Tibial artery (tissue), 4 donors: ENCODE measurements at regions not wholly inside any gene's neighbourhood (a gene's known extent, or its start where the extent isn't known, plus 50 kb on each side); places are given as distances from the start of the nearest gene placed in this dataset.
"Not testable (repeated sequence)": the region's sequence is repeated elsewhere in the genome, so short reads cannot be mapped to it uniquely, and the experiment has no call there.

Experiments used
- DNase-seq, 2 donors: peaks; one replicate each; pipeline ENCODE4 v3.0.0-alpha.2; 2019
- H3K27ac ChIP-seq, 2 donors: fragments of 200-600 bp; sonication (generic) in 1 of 2; 1 replicate in 1 of 2; 2 replicates in 1 of 2; pipeline ENCODE4 v1.5.1; 2018 to 2019; ENCODE audit warnings: mild to moderate bottlenecking in 1 of 2
- H3K27me3 ChIP-seq, 2 donors: fragments of 200-600 bp; sonication (generic) in 1 of 2; one replicate each; pipeline versions ENCODE4 v1.5.1 to v1.6.0; 2016 to 2019
- H3K36me3 ChIP-seq, 3 donors: fragments of 200-600 bp; sonication (generic) in 2 of 3; one replicate each; pipeline ENCODE4 v1.5.1; 2016 to 2019; ENCODE audit warnings: mild to moderate bottlenecking in 2 of 3
- H3K4me1 ChIP-seq, 4 donors: fragments of 200-600 bp; sonication (generic) in 2 of 4; 1 replicate in 3 of 4; 2 replicates in 1 of 4; pipeline ENCODE4 v1.5.1; 2016 to 2019
- H3K4me3 ChIP-seq, 2 donors: fragments of 200-600 bp; sonication (generic) in 1 of 2; 1 replicate in 1 of 2; 2 replicates in 1 of 2; pipeline ENCODE4 v1.5.1; 2018 to 2019; ENCODE audit warnings: mild to moderate bottlenecking in 2 of 2
- H3K9me3 ChIP-seq, 3 donors: fragments of 200-600 bp; sonication (generic) in 1 of 3; one replicate each; pipeline ENCODE4 v1.5.1; 2016 to 2019
- CTCF ChIP-seq, 2 experiments: fragments of 200-600 bp in 1 of 2; fragments of 450-650 bp in 1 of 2; IDR thresholded peaks; one replicate each; pipeline ENCODE4 v1.5.1; 2017 to 2019; ENCODE audit warnings: antibody characterized with exemption in 2 of 2, mild to moderate bottlenecking in 1 of 2, moderate library complexity in 1 of 2
- intact Hi-C: fragments of 100-400 bp; cut with DNase I; formaldehyde crosslinking; loops from one replicate; pipeline ENCODE4 v1.15.0; 2023; ENCODE audit warnings: low total_unique reads

GRCh38 chr3:6491768-6492167, 369.1 kb upstream of the GRM7 start:
- H3K27ac ChIP-seq, result no peak overlapping the region
- no peaks in the 10 kb centered on the region for H3K4me1 ChIP-seq

GRCh38 chr3:6492306-6492705, 368.6 kb upstream of the GRM7 start:
- Histone ChIP-seq H3K27me3 (no peaks in the 10 kb centered on the region), H3K4me3 (no peak overlapping the region), H3K36me3 (no peaks in the 10 kb centered on the region), H3K9me3 (no peaks in the 10 kb centered on the region), H3K27ac (no peak overlapping the region), H3K4me1 (no peaks in the 10 kb centered on the region)
- intact Hi-C loops, result no loop called here
- TF ChIP-seq CTCF (IDR thresholded peaks at IDR 0.05), result no peak
- no peak for DNase-seq

More at GRCh38 chr3:6491768-6492167, 369.1 kb upstream of the GRM7 start:
- Histone ChIP-seq H3K9me3 (no peaks in the 10 kb centered on the region), H3K4me3 (no peak overlapping the region), H3K27me3 (no peaks in the 10 kb centered on the region), H3K36me3 (no peaks in the 10 kb centered on the region)
- intact Hi-C loops, result no loop called here
- no peak for TF ChIP-seq CTCF (IDR thresholded peaks at IDR 0.05)
- no peak for DNase-seq

- intact Hi-C loops, H3K36me3 ChIP-seq, H3K9me3 ChIP-seq, DNase-seq, H3K27ac ChIP-seq, H3K4me3 ChIP-seq, H3K27me3 ChIP-seq, H3K4me1 ChIP-seq: not testable (repeated sequence)
Measured at GRCh38 chr3:6498944-6499343, 362.0 kb upstream of the GRM7 start.

GRCh38 chr3:6504347-6504746, 356.6 kb upstream of the GRM7 start:
- H3K27ac ChIP-seq, result no peak overlapping the region
- no peaks in the 10 kb centered on the region for H3K4me1 ChIP-seq
- intact Hi-C loops, result no loop called here
- no peak overlapping the region for H3K4me3 ChIP-seq
- no peaks in the 10 kb centered on the region for H3K27me3 ChIP-seq
- H3K9me3 ChIP-seq, result no peaks in the 10 kb centered on the region
- no peak for TF ChIP-seq CTCF (IDR thresholded peaks at IDR 0.05)
- DNase-seq, result no peak
- no peaks in the 10 kb centered on the region for H3K36me3 ChIP-seq

- no peak overlapping the region for H3K4me3 ChIP-seq
- H3K27me3 ChIP-seq, result no peaks in the 10 kb centered on the region
- no peaks in the 10 kb centered on the region for H3K36me3 ChIP-seq
- DNase-seq, result no peak
- H3K4me1 ChIP-seq, result no peaks in the 10 kb centered on the region
- intact Hi-C loops, result no loop called here
- no peak overlapping the region for H3K27ac ChIP-seq
- H3K9me3 ChIP-seq, result no peaks in the 10 kb centered on the region
- TF ChIP-seq CTCF (IDR thresholded peaks at IDR 0.05), result no peak
Measured at GRCh38 chr3:6504834-6505233, 356.1 kb upstream of the GRM7 start.

DNA sequence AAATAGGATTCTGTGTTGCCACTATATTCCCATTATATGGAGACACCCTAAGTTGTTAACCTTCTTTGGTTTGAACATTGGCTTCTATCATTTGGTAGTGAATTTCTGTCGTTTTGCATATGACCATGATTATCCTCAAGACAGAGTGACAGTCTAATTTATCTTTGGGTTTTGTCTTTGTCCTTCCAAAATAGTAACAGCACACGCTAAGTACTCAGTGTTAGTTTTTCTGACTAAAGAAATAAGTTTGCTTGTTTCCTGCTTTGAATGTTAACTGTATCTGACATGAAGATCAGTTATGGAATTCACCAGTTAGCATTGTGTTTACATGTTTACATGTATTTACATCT, 352.5 kb upstream of the GRM7 start:
- H3K27ac ChIP-seq, result no peak overlapping the region
- intact Hi-C loops, result no loop called here
- H3K9me3 ChIP-seq, result no peaks in the 10 kb centered on the region
- H3K4me1 ChIP-seq, result no peaks in the 10 kb centered on the region
- no peaks in the 10 kb centered on the region for H3K27me3 ChIP-seq
- H3K4me3 ChIP-seq, result no peak overlapping the region
- DNase-seq, result no peak
- no peaks in the 10 kb centered on the region for H3K36me3 ChIP-seq
- TF ChIP-seq CTCF (IDR thresholded peaks at IDR 0.05), result no peak
